Brain microvascular endothelial cell (primary cell): ENCODE measurements at regions not wholly inside any gene's neighbourhood (a gene's known extent, or its start where the extent isn't known, plus 50 kb on each side); places are given as distances from the start of the nearest gene placed in this dataset.

ENCODE experiments used
- DNase-seq: peaks from one replicate; pipeline ENCODE4 v3.0.0-alpha.2; 2020
- H3K27ac ChIP-seq: fragments of 250-450 bp; sonication (Bioruptor Pico); 2 replicates; pipeline ENCODE4 v1.5.1; 2020; ENCODE audit warnings: mild to moderate bottlenecking, moderate library complexity
- H3K27me3 ChIP-seq: fragments of 250-450 bp; sonication (Bioruptor Pico); replicated peaks from 2 replicates; pipeline ENCODE4 v1.5.1; 2020; ENCODE audit warnings: mild to moderate bottlenecking
- H3K36me3 ChIP-seq: fragments of 250-450 bp; sonication (Bioruptor Pico); replicated peaks from 2 replicates; pipeline ENCODE4 v1.5.1; 2020; ENCODE audit warnings: mild to moderate bottlenecking
- H3K4me3 ChIP-seq: 2 replicates; pipeline ENCODE4 v1.5.1; 2011; ENCODE audit warnings: low read depth, mild to moderate bottlenecking, control low read depth, low read length, moderate library complexity
- CTCF ChIP-seq: IDR thresholded peaks from 2 replicates; pipeline ENCODE4 v1.5.1; 2011; ENCODE audit warnings: low read depth, mild to moderate bottlenecking, moderate library complexity, low read length, control low read depth, inconsistent platforms; ENCODE audit errors: missing control alignments
- in situ Hi-C: cut with HindIII; loops from 2 replicates; pipeline ENCODE4 v1.10.0; 2017; ENCODE audit warnings: low sequenced_read_pairs, low pct_ligation_motif_present

GRCh38 chr7:21357151-21358097 lies 70.5 kb upstream of the SP4 start:
- in situ Hi-C loops: no loop called here
- H3K27ac ChIP-seq: no peak overlapping the region
- DNase-seq: no peak
- no peaks in the 10 kb centered on the region for H3K27me3 ChIP-seq
- H3K4me3 ChIP-seq: no peak overlapping the region
- no peaks in the 10 kb centered on the region for H3K36me3 ChIP-seq
- no peak for TF ChIP-seq CTCF

GRCh38 chr7:21358648-21359047 lies 69.2 kb upstream of the SP4 start:
- H3K36me3 ChIP-seq: no peaks in the 10 kb centered on the region
- H3K27me3 ChIP-seq: no peaks in the 10 kb centered on the region
- in situ Hi-C loops: no loop called here
- no peak overlapping the region for H3K4me3 ChIP-seq
- no peak for DNase-seq
- no peak for TF ChIP-seq CTCF
- H3K27ac ChIP-seq: no peak overlapping the region

GRCh38 chr7:21359163-21359562 lies 68.7 kb upstream of the SP4 start:
- no peak for DNase-seq
- no peaks in the 10 kb centered on the region for H3K27me3 ChIP-seq
- H3K36me3 ChIP-seq: no peaks in the 10 kb centered on the region
- TF ChIP-seq CTCF: no peak
- H3K27ac ChIP-seq: no peak overlapping the region
- no peak overlapping the region for H3K4me3 ChIP-seq
- in situ Hi-C loops: no loop called here

- no peak for DNase-seq
- Histone ChIP-seq H3K4me3 (no peak overlapping the region), H3K27ac (no peak overlapping the region), H3K36me3 (no peaks in the 10 kb centered on the region), H3K27me3 (no peaks in the 10 kb centered on the region)
- no peak for TF ChIP-seq CTCF
- in situ Hi-C loops: no loop called here
These were observed 66.3 kb upstream of the SP4 start for GRCh38 chr7:21361413-21362125.

- Histone ChIP-seq H3K27me3 (no peaks in the 10 kb centered on the region), H3K4me3 (no peak overlapping the region), H3K27ac (no peak overlapping the region), H3K36me3 (no peaks in the 10 kb centered on the region)
- in situ Hi-C loops: no loop called here
- no peak for TF ChIP-seq CTCF
- DNase-seq: no peak
These were observed 63.0 kb upstream of the SP4 start for GRCh38 chr7:21364801-21365271.
